PC-3 (cell line): ENCODE measurements at regions not wholly inside any gene's neighbourhood (a gene's known extent, or its start where the extent isn't known, plus 50 kb on each side); places are given as distances from the start of the nearest gene placed in this dataset.

ENCODE experiments used
- CTCF ChIP-seq: fragments of 300-600 bp; sonication (generic); conservative IDR thresholded peaks from 2 replicates; pipeline ENCODE4 v1.5.1; 2017; ENCODE audit warnings: antibody characterized with exemption, low read depth, mild to moderate bottlenecking, low read length
- EZH2phosphoT487 ChIP-seq: fragments of 300-600 bp; sonication (generic); IDR thresholded peaks from 2 replicates; pipeline ENCODE4 v1.6.1; 2018; ENCODE audit warnings: mild to moderate bottlenecking, antibody characterized with exemption, low read length, borderline replicate concordance

DNA sequence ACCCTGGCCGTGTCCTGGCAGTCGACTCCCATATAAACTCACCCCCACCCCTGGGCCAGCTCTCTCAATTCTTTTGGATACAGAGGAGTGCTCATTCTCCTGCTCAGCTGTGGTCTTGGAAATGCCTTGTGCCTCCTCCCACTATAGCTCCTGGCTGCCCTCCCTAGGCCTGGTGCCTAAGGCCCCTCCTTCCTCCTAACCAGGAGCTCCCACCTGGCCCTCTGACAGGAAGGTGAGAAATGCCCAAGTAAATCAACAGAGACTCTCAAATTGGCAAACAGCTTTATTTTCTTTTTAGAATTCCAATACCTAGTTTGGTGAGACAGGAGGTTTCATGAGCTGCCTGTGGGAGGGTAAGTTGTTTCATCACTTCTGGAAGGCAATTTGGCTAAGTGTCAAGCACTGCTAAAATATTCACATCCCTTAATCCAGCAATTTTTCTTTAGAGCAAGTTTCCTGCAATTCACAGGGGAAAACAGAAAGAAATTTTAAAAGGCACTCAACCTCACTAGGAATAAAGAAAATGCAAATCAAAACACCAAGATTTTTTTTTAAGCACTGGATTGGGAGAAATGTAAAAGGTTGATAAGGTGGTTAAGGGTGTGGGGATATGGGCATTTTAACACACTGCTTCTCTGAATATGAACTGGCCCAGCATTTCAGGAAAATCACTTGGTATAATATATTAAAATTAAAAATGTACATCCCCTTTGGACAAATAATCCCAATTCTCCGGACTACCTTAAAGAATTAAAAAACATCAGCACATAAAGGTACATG lies 209.7 kb upstream of the ARHGAP20 start:
- TF ChIP-seq CTCF (no peak), EZH2phosphoT487 (no peak)
